Fibroblast of the conjunctiva (primary cell): ENCODE measurements at regions not wholly inside any gene's neighbourhood (a gene's known extent, or its start where the extent isn't known, plus 50 kb on each side); places are given as distances from the start of the nearest gene placed in this dataset.

ENCODE experiments used
- DNase-seq: peaks from one replicate; pipeline ENCODE4 v3.0.0-alpha.2; 2010; ENCODE audit warnings: low read depth

GRCh38 chr12:130074661-130075406, 87.4 kb upstream of the FZD10 start:
- DNase-seq = no peak

GRCh38 chr12:130075497-130076076, 86.7 kb upstream of the FZD10 start:
- no peak for DNase-seq

- DNase-seq = no peak
Measured at GRCh38 chr12:130076126-130076525, 86.1 kb upstream of the FZD10 start.

GRCh38 chr12:130076752-130077151, 85.5 kb upstream of the FZD10 start:
- DNase-seq = no peak

- DNase-seq = no peak
Measured at GRCh38 chr12:130078852-130079251, 83.4 kb upstream of the FZD10 start.

- DNase-seq = no peak
Measured at GRCh38 chr12:130079279-130079678, 83.0 kb upstream of the FZD10 start.

GRCh38 chr12:130080205-130080604, 82.1 kb upstream of the FZD10 start:
- no peak for DNase-seq

- DNase-seq = no peak
Measured at GRCh38 chr12:130081117-130081805, 81.0 kb upstream of the FZD10 start.

GRCh38 chr12:130083002-130083401, 79.3 kb upstream of the FZD10 start:
- no peak for DNase-seq

- no peak for DNase-seq
Measured at GRCh38 chr12:130083734-130084133, 78.5 kb upstream of the FZD10 start.

GRCh38 chr12:130084359-130084758, 77.9 kb upstream of the FZD10 start:
- DNase-seq = no peak

- no peak for DNase-seq
Measured at GRCh38 chr12:130086248-130086647, 76.0 kb upstream of the FZD10 start.

- DNase-seq = no peak
Measured at GRCh38 chr12:130086797-130087196, 75.5 kb upstream of the FZD10 start.

- no peak for DNase-seq
Measured at GRCh38 chr12:130087222-130087621, 75.0 kb upstream of the FZD10 start.

- no peak for DNase-seq
Measured at GRCh38 chr12:130088504-130088903, 73.8 kb upstream of the FZD10 start.

- no peak for DNase-seq
Measured at GRCh38 chr12:130090542-130090941, 71.7 kb upstream of the FZD10 start.

- no peak for DNase-seq
Measured at GRCh38 chr12:130093380-130093779, 68.9 kb upstream of the FZD10 start.

- no peak for DNase-seq
Measured at GRCh38 chr12:130097342-130097741, 64.9 kb upstream of the FZD10 start.

GRCh38 chr12:130097798-130098255, 64.4 kb upstream of the FZD10 start:
- DNase-seq = no peak

GRCh38 chr12:130098301-130099005, 63.8 kb upstream of the FZD10 start:
- DNase-seq = no peak

- no peak for DNase-seq
Measured at GRCh38 chr12:130100634-130101362, 61.5 kb upstream of the FZD10 start.

- no peak for DNase-seq
Measured at GRCh38 chr12:130101370-130101769, 60.9 kb upstream of the FZD10 start.
